Activated naive CD4-positive, alpha-beta T cell treated with Interleukin-2 at 50 U/mL for 16 hours (primary cell): ENCODE measurements at regions not wholly inside any gene's neighbourhood (a gene's known extent, or its start where the extent isn't known, plus 50 kb on each side); places are given as distances from the start of the nearest gene placed in this dataset.

Experiments
- DNase-seq: peaks from one replicate; pipeline ENCODE4 v3.0.0-alpha.2; 2020

- DNase-seq, result no peak
Observed at GRCh38 chr10:3452173-3452626, 279.6 kb upstream of the PITRM1 start.

- DNase-seq, result no peak
Observed at GRCh38 chr10:3451516-3452172, 279.1 kb upstream of the PITRM1 start.

GRCh38 chr10:3446221-3446620, 273.6 kb upstream of the PITRM1 start:
- DNase-seq, result no peak

GRCh38 chr10:3445648-3446047, 273.1 kb upstream of the PITRM1 start:
- no peak for DNase-seq

- DNase-seq, result no peak
Observed at GRCh38 chr10:3442451-3442990, 269.9 kb upstream of the PITRM1 start.

GRCh38 chr10:3439183-3439582, 266.6 kb upstream of the PITRM1 start:
- DNase-seq, result no peak

GRCh38 chr10:3438606-3439005, 266.0 kb upstream of the PITRM1 start:
- DNase-seq, result no peak

GRCh38 chr10:3435671-3436070, 263.1 kb upstream of the PITRM1 start:
- no peak for DNase-seq

- DNase-seq, result no peak
Observed at GRCh38 chr10:3433988-3434387, 261.4 kb upstream of the PITRM1 start.

GRCh38 chr10:3433131-3433530, 260.5 kb upstream of the PITRM1 start:
- no peak for DNase-seq

GRCh38 chr10:3432081-3432825, 259.7 kb upstream of the PITRM1 start:
- no peak for DNase-seq

- no peak for DNase-seq
Observed at GRCh38 chr10:3430501-3430900, 257.9 kb upstream of the PITRM1 start.

GRCh38 chr10:3429676-3430075, 257.1 kb upstream of the PITRM1 start:
- DNase-seq, result no peak

GRCh38 chr10:3428826-3429225, 256.2 kb upstream of the PITRM1 start:
- no peak for DNase-seq

- DNase-seq, result no peak
Observed at GRCh38 chr10:3427950-3428354, 255.4 kb upstream of the PITRM1 start.

- no peak for DNase-seq
Observed at GRCh38 chr10:3427347-3427746, 254.8 kb upstream of the PITRM1 start.

- no peak for DNase-seq
Observed at GRCh38 chr10:3426190-3426845, 253.7 kb upstream of the PITRM1 start.

GRCh38 chr10:3425716-3426115, 253.1 kb upstream of the PITRM1 start:
- DNase-seq, result no peak

GRCh38 chr10:3425261-3425660, 252.7 kb upstream of the PITRM1 start:
- no peak for DNase-seq

GRCh38 chr10:3424111-3424851, 251.7 kb upstream of the PITRM1 start:
- DNase-seq, result no peak

GRCh38 chr10:3423384-3423783, 250.8 kb upstream of the PITRM1 start:
- no peak for DNase-seq

- DNase-seq, result no peak
Observed at GRCh38 chr10:3422282-3422681, 249.7 kb upstream of the PITRM1 start.
